Neural progenitor cell (in vitro differentiated cells): ENCODE measurements at regions not wholly inside any gene's neighbourhood (a gene's known extent, or its start where the extent isn't known, plus 50 kb on each side); places are given as distances from the start of the nearest gene placed in this dataset.

Experiments used
- DNase-seq: peaks from one replicate; pipeline ENCODE4 v3.0.0-alpha.2; 2016; ENCODE audit warnings: low spot score
- H2AFZ ChIP-seq: fragments of 200-600 bp; sonication (generic); replicated peaks from 2 replicates; pipeline ENCODE4 v1.6.1; 2016; ENCODE audit warnings: antibody characterized with exemption
- H3F3A ChIP-seq: fragments of 200-600 bp; sonication (generic); 2 replicates; pipeline ENCODE4 v1.6.1; 2016; ENCODE audit warnings: antibody characterized with exemption, low read depth
- H3K27ac ChIP-seq: fragments of 200-600 bp; sonication (generic); 2 replicates; pipeline ENCODE4 v1.5.1; 2016; ENCODE audit warnings: mild to moderate bottlenecking
- H3K27me3 ChIP-seq: fragments of 200-600 bp; sonication (generic); 2 replicates; pipeline ENCODE4 v1.6.1; 2016; ENCODE audit warnings: mild to moderate bottlenecking, moderate library complexity
- H3K36me3 ChIP-seq: fragments of 200-600 bp; sonication (generic); 2 replicates; pipeline ENCODE4 v1.5.1; 2016
- H3K4me1 ChIP-seq: fragments of 200-600 bp; sonication (generic); 2 replicates; pipeline ENCODE4 v1.6.1; 2016; ENCODE audit warnings: mixed run types
- H3K4me2 ChIP-seq: fragments of 200-600 bp; sonication (generic); 2 replicates; pipeline ENCODE4 v1.6.1; 2016
- H3K4me3 ChIP-seq: fragments of 200-600 bp; sonication (generic); 2 replicates; pipeline ENCODE4 v1.5.1; 2016
- H3K79me2 ChIP-seq: fragments of 200-600 bp; sonication (generic); 2 replicates; pipeline ENCODE4 v1.6.1; 2016; ENCODE audit warnings: low read depth
- H3K9ac ChIP-seq: fragments of 200-600 bp; sonication (generic); 2 replicates; pipeline ENCODE4 v1.6.1; 2016
- H3K9me3 ChIP-seq: fragments of 200-600 bp; sonication (generic); 2 replicates; pipeline ENCODE4 v1.5.1; 2016; ENCODE audit warnings: low read depth
- H4K20me1 ChIP-seq: fragments of 200-600 bp; sonication (generic); 2 replicates; pipeline ENCODE4 v1.6.1; 2016; ENCODE audit warnings: low read depth
- H3K27ac Mint-ChIP-seq: 3 replicates; pipeline ENCODE4 v1.8.0; 2021; ENCODE audit warnings: mixed read lengths
- H3K27me3 Mint-ChIP-seq: 2 replicates; pipeline ENCODE4 v1.8.0; 2022; ENCODE audit warnings: low read depth, mild to moderate bottlenecking, inconsistent platforms, moderate library complexity, mixed read lengths; ENCODE audit not compliant: insufficient read depth
- H3K36me3 Mint-ChIP-seq: 3 replicates; pipeline ENCODE4 v1.8.0; 2021; ENCODE audit warnings: mixed read lengths
- H3K4me1 Mint-ChIP-seq: 3 replicates; pipeline ENCODE4 v1.8.0; 2021; ENCODE audit warnings: mixed read lengths
- H3K4me3 Mint-ChIP-seq: 3 replicates; pipeline ENCODE4 v1.8.0; 2021; ENCODE audit warnings: mild to moderate bottlenecking, moderate library complexity, mixed read lengths
- H3K9me3 Mint-ChIP-seq: 3 replicates; pipeline ENCODE4 v1.8.0; 2020; ENCODE audit warnings: mixed read lengths
- EZH2 ChIP-seq: fragments of 200-600 bp; sonication (generic); IDR thresholded peaks from 2 replicates; pipeline ENCODE4 v1.6.1; 2017; ENCODE audit warnings: antibody characterized with exemption, mild to moderate bottlenecking, moderate library complexity
- EZH2phosphoT487 ChIP-seq: fragments of 200-600 bp; sonication (generic); IDR thresholded peaks from 2 replicates; pipeline ENCODE4 v1.6.1; 2017; ENCODE audit warnings: antibody characterized with exemption
- TF ChIP-seq, protein P1 (sequence below): fragments of 200-600 bp; sonication (generic); IDR thresholded peaks from 2 replicates; pipeline ENCODE4 v1.5.1; 2017; ENCODE audit warnings: antibody characterized with exemption, mild to moderate bottlenecking

DNA sequence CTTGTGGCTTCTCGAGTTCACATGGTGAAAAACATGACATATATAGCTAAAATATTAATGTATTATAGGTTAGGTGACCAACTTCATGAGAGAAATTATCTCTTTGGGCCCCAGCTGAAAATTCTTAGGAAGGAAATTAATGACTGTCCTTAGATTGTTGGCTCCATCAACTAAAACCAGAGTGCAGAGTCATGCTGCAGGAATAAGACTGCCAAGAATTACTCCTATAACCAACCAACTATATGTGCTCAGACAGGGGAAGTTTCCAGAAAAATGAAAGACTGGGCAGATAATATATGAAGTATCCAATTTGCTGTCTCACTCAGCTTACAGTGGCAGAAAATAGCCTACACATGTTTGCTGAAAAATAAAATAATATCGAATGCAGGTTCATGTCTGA, 71.0 kb upstream of the TMEFF2 start:
- Histone ChIP-seq H3K9me3 (no peaks in the 10 kb centered on the region), H3K27ac (no peak overlapping the region), H3K9ac (no peak overlapping the region), H2AFZ (no peak overlapping the region), H3K4me3 (no peak overlapping the region), H3K36me3 (no peaks in the 10 kb centered on the region), H4K20me1 (no peaks in the 10 kb centered on the region), H3F3A (no peaks in the 10 kb centered on the region), H3K27me3 (no peaks in the 10 kb centered on the region), H3K79me2 (no peaks in the 10 kb centered on the region), H3K4me2 (no peak overlapping the region), H3K4me1 (no peaks in the 10 kb centered on the region)
- Mint-ChIP-seq H3K4me1 (no peaks in the 10 kb centered on the region), H3K27ac (no peak overlapping the region), H3K36me3 (no peaks in the 10 kb centered on the region), H3K9me3 (no peaks in the 10 kb centered on the region), H3K4me3 (no peak overlapping the region), H3K27me3 (no peaks in the 10 kb centered on the region)
- no peak for DNase-seq
- TF ChIP-seq EZH2phosphoT487, result no peak
- TF ChIP-seq EZH2, result no peak
- TF ChIP-seq, protein P1, sequence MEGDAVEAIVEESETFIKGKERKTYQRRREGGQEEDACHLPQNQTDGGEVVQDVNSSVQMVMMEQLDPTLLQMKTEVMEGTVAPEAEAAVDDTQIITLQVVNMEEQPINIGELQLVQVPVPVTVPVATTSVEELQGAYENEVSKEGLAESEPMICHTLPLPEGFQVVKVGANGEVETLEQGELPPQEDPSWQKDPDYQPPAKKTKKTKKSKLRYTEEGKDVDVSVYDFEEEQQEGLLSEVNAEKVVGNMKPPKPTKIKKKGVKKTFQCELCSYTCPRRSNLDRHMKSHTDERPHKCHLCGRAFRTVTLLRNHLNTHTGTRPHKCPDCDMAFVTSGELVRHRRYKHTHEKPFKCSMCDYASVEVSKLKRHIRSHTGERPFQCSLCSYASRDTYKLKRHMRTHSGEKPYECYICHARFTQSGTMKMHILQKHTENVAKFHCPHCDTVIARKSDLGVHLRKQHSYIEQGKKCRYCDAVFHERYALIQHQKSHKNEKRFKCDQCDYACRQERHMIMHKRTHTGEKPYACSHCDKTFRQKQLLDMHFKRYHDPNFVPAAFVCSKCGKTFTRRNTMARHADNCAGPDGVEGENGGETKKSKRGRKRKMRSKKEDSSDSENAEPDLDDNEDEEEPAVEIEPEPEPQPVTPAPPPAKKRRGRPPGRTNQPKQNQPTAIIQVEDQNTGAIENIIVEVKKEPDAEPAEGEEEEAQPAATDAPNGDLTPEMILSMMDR, result no peak

DNA sequence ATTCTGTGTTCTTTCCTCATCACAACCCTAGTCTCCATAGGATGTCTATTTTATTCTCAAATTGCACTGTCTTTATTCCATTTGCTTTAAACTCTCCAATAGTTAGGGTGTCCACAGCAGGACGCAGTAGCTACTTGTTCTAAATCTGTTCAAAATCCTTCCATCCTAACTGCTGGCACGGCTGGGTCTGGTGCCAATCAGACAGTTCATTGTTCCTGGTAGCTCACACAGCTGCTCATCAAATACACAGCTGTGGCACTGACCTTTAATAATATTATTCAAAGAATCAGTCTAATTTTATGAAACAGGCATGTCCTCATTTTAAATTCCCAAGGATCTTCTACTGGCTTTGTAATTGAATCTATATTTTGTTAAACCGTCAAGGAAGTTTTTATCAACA, 59.7 kb upstream of the TMEFF2 start:
- Histone ChIP-seq H3K9me3 (no peaks in the 10 kb centered on the region), H3F3A (no peaks in the 10 kb centered on the region), H3K79me2 (no peaks in the 10 kb centered on the region), H3K4me2 (no peak overlapping the region), H3K27me3 (no peaks in the 10 kb centered on the region), H2AFZ (no peak overlapping the region), H4K20me1 (no peaks in the 10 kb centered on the region), H3K36me3 (no peaks in the 10 kb centered on the region), H3K4me1 (no peaks in the 10 kb centered on the region), H3K4me3 (no peak overlapping the region), H3K27ac (no peak overlapping the region), H3K9ac (no peak overlapping the region)
- Mint-ChIP-seq H3K27me3 (no peaks in the 10 kb centered on the region), H3K27ac (peak overlapping the region; percentile 28), H3K4me1 (peaks cover 16% of the 10 kb centered on the region), H3K4me3 (no peak overlapping the region), H3K9me3 (no peaks in the 10 kb centered on the region), H3K36me3 (no peaks in the 10 kb centered on the region)
- no peak for TF ChIP-seq EZH2phosphoT487
- TF ChIP-seq EZH2, result no peak
- TF ChIP-seq, protein P1, result no peak
- DNase-seq, result no peak

DNA sequence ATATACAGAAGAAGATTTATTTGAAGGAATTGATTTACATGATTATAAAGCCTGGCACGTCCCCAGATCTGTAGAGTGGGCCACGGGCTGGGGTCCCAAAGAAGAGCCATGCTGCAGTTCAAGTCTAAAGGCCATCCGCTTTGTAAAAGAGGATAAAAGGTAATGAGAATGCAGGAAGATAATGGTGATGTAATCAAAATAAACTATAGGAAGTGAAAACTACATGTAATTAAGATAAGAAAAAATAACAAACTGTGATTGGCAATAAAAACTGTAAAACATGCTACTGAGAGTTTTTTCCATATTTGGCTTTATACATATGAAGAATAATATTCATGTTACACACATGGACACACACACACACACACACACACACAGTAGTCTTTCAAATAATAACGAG, 59.0 kb upstream of the TMEFF2 start:
- peaks cover 16% of the 10 kb centered on the region for H3K4me1 Mint-ChIP-seq
- DNase-seq, result no peak

More for the DNA sequence above, 59.0 kb upstream of the TMEFF2 start:
- no peak overlapping the region for H3K27ac Mint-ChIP-seq
- Histone ChIP-seq H2AFZ (no peak overlapping the region), H3K27ac (no peak overlapping the region), H3K4me1 (no peaks in the 10 kb centered on the region), H3K36me3 (no peaks in the 10 kb centered on the region), H3K4me2 (no peak overlapping the region), H3K9ac (no peak overlapping the region), H4K20me1 (no peaks in the 10 kb centered on the region), H3K9me3 (no peaks in the 10 kb centered on the region), H3F3A (no peaks in the 10 kb centered on the region), H3K27me3 (no peaks in the 10 kb centered on the region), H3K4me3 (no peak overlapping the region), H3K79me2 (no peaks in the 10 kb centered on the region)
- no peaks in the 10 kb centered on the region for H3K36me3 Mint-ChIP-seq
- TF ChIP-seq EZH2phosphoT487 (no peak), EZH2 (no peak)
- TF ChIP-seq, protein P1, result no peak
- H3K9me3 Mint-ChIP-seq, result no peaks in the 10 kb centered on the region
- no peak overlapping the region for H3K4me3 Mint-ChIP-seq
- H3K27me3 Mint-ChIP-seq, result no peaks in the 10 kb centered on the region
